NOMO-1 (cell line): ENCODE measurements at regions not wholly inside any gene's neighbourhood (a gene's known extent, or its start where the extent isn't known, plus 50 kb on each side); places are given as distances from the start of the nearest gene placed in this dataset.

Experiments used
- DNase-seq, 2 experiments: peaks; one replicate each; lab custom pipeline; 2025; ENCODE audit not compliant: unreplicated experiment in 2 of 2; lab: John Stamatoyannopoulos, UW

GRCh38 chr6:21507811-21508210 is 85.7 kb upstream of the SOX4 start:
- DNase-seq: no peak

GRCh38 chr6:21508753-21509152 is 84.8 kb upstream of the SOX4 start:
- DNase-seq: no peak

- DNase-seq: no peak
Observed at GRCh38 chr6:21511891-21512550, 81.5 kb upstream of the SOX4 start.

GRCh38 chr6:21514288-21514687 is 79.3 kb upstream of the SOX4 start:
- no peak for DNase-seq

GRCh38 chr6:21518317-21518716 is 75.2 kb upstream of the SOX4 start:
- no peak for DNase-seq

GRCh38 chr6:21519642-21520041 is 73.9 kb upstream of the SOX4 start:
- DNase-seq: no peak

- DNase-seq: no peak
Observed at GRCh38 chr6:21521276-21521675, 72.3 kb upstream of the SOX4 start.

- no peak for DNase-seq
Observed at GRCh38 chr6:21522143-21522747, 71.3 kb upstream of the SOX4 start.

- DNase-seq: no peak
Observed at GRCh38 chr6:21522797-21523456, 70.6 kb upstream of the SOX4 start.

- no peak for DNase-seq
Observed at GRCh38 chr6:21523652-21524051, 69.9 kb upstream of the SOX4 start.

GRCh38 chr6:21524201-21524600 is 69.3 kb upstream of the SOX4 start:
- DNase-seq: no peak

GRCh38 chr6:21526974-21527373 is 66.6 kb upstream of the SOX4 start:
- no peak for DNase-seq

- no peak for DNase-seq
Observed at GRCh38 chr6:21527731-21528130, 65.8 kb upstream of the SOX4 start.

GRCh38 chr6:21529431-21529830 is 64.1 kb upstream of the SOX4 start:
- DNase-seq: no peak

GRCh38 chr6:21531393-21531792 is 62.2 kb upstream of the SOX4 start:
- DNase-seq: no peak

GRCh38 chr6:21533678-21534077 is 59.9 kb upstream of the SOX4 start:
- DNase-seq: no peak

GRCh38 chr6:21536280-21536766 is 57.2 kb upstream of the SOX4 start:
- no peak for DNase-seq

- no peak for DNase-seq
Observed at GRCh38 chr6:21537637-21538036, 55.9 kb upstream of the SOX4 start.

GRCh38 chr6:21538186-21538798 is 55.3 kb upstream of the SOX4 start:
- DNase-seq: no peak

- no peak for DNase-seq
Observed at GRCh38 chr6:21539621-21540100, 53.9 kb upstream of the SOX4 start.
